Rectal smooth muscle tissue (tissue), 1 donor: ENCODE measurements at regions not wholly inside any gene's neighbourhood (a gene's known extent, or its start where the extent isn't known, plus 50 kb on each side); places are given as distances from the start of the nearest gene placed in this dataset.
"Not testable (repeated sequence)": the region's sequence is repeated elsewhere in the genome, so short reads cannot be mapped to it uniquely, and the experiment has no call there.

Experiments
- H3K27ac ChIP-seq: one replicate; pipeline ENCODE4 v1.7.0; 2013; ENCODE audit warnings: low read depth, low read length, inconsistent platforms
- H3K27me3 ChIP-seq: one replicate; pipeline ENCODE4 v1.7.0; 2013; ENCODE audit warnings: low read length; ENCODE audit not compliant: control insufficient read depth, insufficient read depth
- H3K36me3 ChIP-seq: one replicate; pipeline ENCODE4 v1.7.0; 2013; ENCODE audit warnings: low read length; ENCODE audit not compliant: control insufficient read depth, insufficient read depth
- H3K4me1 ChIP-seq: one replicate; pipeline ENCODE4 v1.7.0; 2013; ENCODE audit warnings: low read length; ENCODE audit not compliant: control insufficient read depth, insufficient read depth
- H3K4me3 ChIP-seq: one replicate; pipeline ENCODE4 v1.7.0; 2013; ENCODE audit warnings: low read length
- H3K9ac ChIP-seq: one replicate; pipeline ENCODE4 v1.7.0; 2013; ENCODE audit warnings: low read length

GRCh38 chr3:86438544-86438943 lies 552.4 kb downstream of the VGLL3 start:
- Histone ChIP-seq H3K27ac (no peak overlapping the region), H3K27me3 (no peaks in the 10 kb centered on the region), H3K36me3 (no peaks in the 10 kb centered on the region), H3K9ac (no peak overlapping the region), H3K4me3 (no peak overlapping the region), H3K4me1 (no peaks in the 10 kb centered on the region)

DNA sequence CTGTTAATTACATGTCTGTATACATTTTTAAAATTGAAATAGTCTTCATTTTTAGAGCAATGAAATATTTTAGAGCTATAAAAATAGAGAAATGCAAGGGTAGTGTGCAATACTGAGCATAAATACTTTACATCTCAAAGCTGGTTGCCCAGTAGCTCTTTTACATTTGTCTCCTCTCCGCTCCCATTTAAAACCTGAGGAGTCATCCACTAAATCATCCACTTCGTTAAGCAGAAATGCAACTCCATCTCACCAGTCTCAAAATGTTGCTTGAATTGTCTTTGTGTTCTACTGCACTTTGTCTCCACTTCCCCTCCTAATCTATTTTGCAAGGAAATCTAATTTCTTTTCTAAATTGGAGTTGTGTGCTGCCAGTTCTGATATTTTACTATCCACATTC lies 563.6 kb downstream of the VGLL3 start:
- no peak overlapping the region for H3K9ac ChIP-seq
- no peaks in the 10 kb centered on the region for H3K36me3 ChIP-seq
- no peaks in the 10 kb centered on the region for H3K4me1 ChIP-seq
- H3K27ac ChIP-seq = no peak overlapping the region
- H3K27me3 ChIP-seq = no peaks in the 10 kb centered on the region
- H3K4me3 ChIP-seq = no peak overlapping the region

GRCh38 chr3:86420990-86421739 lies 569.8 kb downstream of the VGLL3 start:
- H3K36me3 ChIP-seq = no peaks in the 10 kb centered on the region
- no peak overlapping the region for H3K27ac ChIP-seq
- H3K9ac ChIP-seq = no peak overlapping the region
- no peak overlapping the region for H3K4me3 ChIP-seq
- H3K27me3 ChIP-seq = no peaks in the 10 kb centered on the region
- H3K4me1 ChIP-seq = no peaks in the 10 kb centered on the region

GRCh38 chr3:86418861-86419260 lies 572.1 kb downstream of the VGLL3 start:
- no peaks in the 10 kb centered on the region for H3K4me1 ChIP-seq
- no peaks in the 10 kb centered on the region for H3K27me3 ChIP-seq
- H3K36me3 ChIP-seq = no peaks in the 10 kb centered on the region
- no peak overlapping the region for H3K9ac ChIP-seq
- no peak overlapping the region for H3K4me3 ChIP-seq
- no peak overlapping the region for H3K27ac ChIP-seq

- Histone ChIP-seq H3K36me3 (no peaks in the 10 kb centered on the region), H3K4me1 (no peaks in the 10 kb centered on the region), H3K9ac (no peak overlapping the region), H3K27ac (no peak overlapping the region), H3K27me3 (no peaks in the 10 kb centered on the region), H3K4me3 (no peak overlapping the region)
These were observed 574.6 kb downstream of the VGLL3 start for GRCh38 chr3:86416334-86416733.

DNA sequence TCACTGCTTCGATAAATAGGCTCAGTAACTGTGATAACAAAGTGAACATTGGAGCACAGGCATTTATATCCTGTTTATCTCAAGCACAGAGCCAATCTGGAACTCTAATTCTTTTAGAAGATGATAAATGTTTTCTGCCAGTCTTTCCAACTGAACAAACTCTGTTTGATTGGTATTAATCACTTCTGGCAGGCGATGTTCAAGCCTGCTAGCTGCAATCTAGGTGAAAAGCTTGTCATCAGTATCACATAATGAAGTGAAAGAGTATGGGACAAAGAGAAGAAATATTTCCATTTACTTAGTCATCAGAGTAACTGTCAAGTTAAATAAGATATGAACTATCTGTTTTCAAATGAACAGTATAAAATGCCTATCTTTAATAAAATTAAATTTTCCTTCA lies 577.3 kb downstream of the VGLL3 start:
- Histone ChIP-seq H3K27ac (no peak overlapping the region), H3K27me3 (no peaks in the 10 kb centered on the region), H3K4me3 (no peak overlapping the region), H3K36me3 (no peaks in the 10 kb centered on the region), H3K4me1 (no peaks in the 10 kb centered on the region), H3K9ac (no peak overlapping the region)

- H3K9ac ChIP-seq = no peak overlapping the region
- H3K36me3 ChIP-seq = no peaks in the 10 kb centered on the region
- H3K27ac ChIP-seq = no peak overlapping the region
- no peaks in the 10 kb centered on the region for H3K4me1 ChIP-seq
- H3K4me3 ChIP-seq = no peak overlapping the region
- no peaks in the 10 kb centered on the region for H3K27me3 ChIP-seq
These were observed 580.4 kb downstream of the VGLL3 start for GRCh38 chr3:86410587-86410986.

DNA sequence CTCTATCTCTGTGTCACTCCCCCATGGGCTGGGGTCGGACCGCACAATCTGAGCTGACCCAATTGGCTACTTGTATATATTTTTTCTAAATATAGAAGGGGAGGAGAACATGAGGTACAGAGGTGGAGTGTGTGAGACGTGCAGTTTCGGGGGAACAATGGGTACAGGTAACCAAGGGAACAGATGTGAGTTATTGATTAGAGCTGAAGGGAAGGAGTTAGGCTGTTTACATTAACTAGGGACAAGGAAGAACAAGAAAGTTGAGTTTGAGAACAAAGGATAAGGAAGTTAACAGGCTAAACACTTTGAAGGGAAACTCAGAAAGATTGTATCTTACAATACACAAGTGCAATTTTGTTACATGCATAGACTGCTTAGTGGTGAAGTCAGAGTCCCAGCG lies 601.2 kb downstream of the VGLL3 start:
- not testable (repeated sequence) for H3K36me3 ChIP-seq, H3K27me3 ChIP-seq, H3K4me1 ChIP-seq, H3K4me3 ChIP-seq, H3K27ac ChIP-seq, H3K9ac ChIP-seq

DNA sequence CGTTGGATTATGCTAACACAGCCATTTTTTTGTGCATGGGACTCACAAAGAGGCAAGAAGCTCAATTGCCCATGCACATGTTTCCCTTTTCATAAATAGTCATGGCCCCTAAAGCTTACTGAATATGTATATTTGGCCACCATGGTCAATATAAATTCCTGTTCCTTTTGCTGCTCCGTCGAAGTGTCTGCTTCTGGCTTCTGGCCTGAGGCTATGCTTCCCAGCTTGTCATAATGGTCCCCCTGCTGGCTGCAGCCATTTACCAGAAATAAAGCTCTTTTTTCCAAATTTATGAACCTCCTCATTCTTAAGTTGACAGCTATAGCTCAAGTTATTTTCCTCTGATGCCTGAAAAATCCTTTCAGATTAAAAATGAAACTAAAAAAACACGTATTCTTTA lies 602.1 kb downstream of the VGLL3 start:
- Histone ChIP-seq H3K27me3 (no peaks in the 10 kb centered on the region), H3K4me1 (no peaks in the 10 kb centered on the region), H3K36me3 (no peaks in the 10 kb centered on the region), H3K9ac (no peak overlapping the region), H3K27ac (no peak overlapping the region), H3K4me3 (no peak overlapping the region)

DNA sequence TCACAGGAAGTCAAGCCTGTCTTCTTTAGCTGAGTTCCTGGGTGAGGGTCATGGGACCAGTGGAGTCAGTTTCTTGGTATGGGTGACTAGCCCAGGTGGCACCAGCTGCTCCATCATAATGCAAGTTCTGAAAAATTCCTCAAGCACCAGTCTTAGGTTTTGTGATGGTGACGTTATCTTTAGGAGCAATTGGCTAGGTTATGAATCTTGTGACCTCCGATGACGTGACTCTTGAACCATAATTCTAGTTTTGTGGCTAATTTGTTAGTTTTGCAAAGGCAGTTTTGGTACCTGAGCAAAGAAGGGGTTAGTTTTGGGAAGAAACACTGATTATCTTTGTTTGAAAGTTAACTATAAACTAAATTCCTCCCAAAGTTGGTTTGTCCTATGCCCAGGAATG lies 608.4 kb downstream of the VGLL3 start:
- H3K4me1 ChIP-seq = no peaks in the 10 kb centered on the region
- no peak overlapping the region for H3K4me3 ChIP-seq

DNA sequence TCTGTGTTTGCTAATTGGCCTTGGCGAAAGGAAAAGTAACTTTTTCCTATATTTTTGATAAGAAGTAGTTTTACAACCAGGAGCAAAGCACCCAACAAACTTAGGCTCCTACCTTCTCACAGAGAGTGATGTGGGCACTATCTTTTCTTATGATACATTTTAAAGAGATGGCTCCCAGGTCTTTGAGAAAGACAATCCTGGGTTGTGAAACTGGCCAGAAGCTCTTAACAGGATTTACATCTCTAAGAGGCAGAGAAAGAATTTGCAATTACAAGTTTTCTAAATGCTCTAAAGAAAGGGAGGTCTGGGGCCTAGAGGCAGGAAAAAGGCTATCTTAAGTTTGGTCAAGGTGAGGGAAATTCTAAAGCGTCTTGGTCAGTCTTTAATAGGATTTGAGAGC lies 609.7 kb downstream of the VGLL3 start:
- H3K9ac ChIP-seq = no peak overlapping the region
- no peaks in the 10 kb centered on the region for H3K4me1 ChIP-seq
- no peaks in the 10 kb centered on the region for H3K27me3 ChIP-seq
- no peak overlapping the region for H3K27ac ChIP-seq
- no peaks in the 10 kb centered on the region for H3K36me3 ChIP-seq
- H3K4me3 ChIP-seq = no peak overlapping the region

More for the DNA sequence above, 608.4 kb downstream of the VGLL3 start:
- Histone ChIP-seq H3K9ac (no peak overlapping the region), H3K36me3 (no peaks in the 10 kb centered on the region), H3K27ac (no peak overlapping the region), H3K27me3 (no peaks in the 10 kb centered on the region)

- H3K27me3 ChIP-seq = no peaks in the 10 kb centered on the region
- H3K4me3 ChIP-seq = no peak overlapping the region
- H3K27ac ChIP-seq = no peak overlapping the region
- H3K4me1 ChIP-seq = no peaks in the 10 kb centered on the region
- no peaks in the 10 kb centered on the region for H3K36me3 ChIP-seq
- no peak overlapping the region for H3K9ac ChIP-seq
These were observed 611.7 kb downstream of the VGLL3 start for GRCh38 chr3:86379280-86379679.

DNA sequence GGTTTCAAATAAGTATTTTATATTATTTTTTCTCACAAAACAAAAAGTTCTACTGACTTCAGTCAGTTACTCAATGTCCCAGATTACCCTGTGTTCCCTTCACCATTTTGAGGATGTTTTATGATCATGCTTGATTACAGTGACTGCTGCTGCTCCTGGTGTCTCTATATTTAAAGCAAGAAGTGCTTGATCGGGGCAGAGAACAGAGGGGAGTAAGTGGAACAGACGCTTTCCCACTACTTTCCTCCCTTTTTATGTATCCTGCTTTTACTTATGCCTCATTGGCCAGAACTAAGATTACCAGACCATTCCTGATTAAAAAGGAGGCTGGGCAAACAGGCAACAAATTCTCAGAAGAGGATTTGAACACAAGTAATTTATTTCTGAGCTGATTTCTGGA lies 612.1 kb downstream of the VGLL3 start:
- Histone ChIP-seq H3K36me3 (no peaks in the 10 kb centered on the region), H3K9ac (no peak overlapping the region), H3K4me1 (no peaks in the 10 kb centered on the region), H3K27ac (no peak overlapping the region), H3K4me3 (no peak overlapping the region), H3K27me3 (no peaks in the 10 kb centered on the region)
